ENCODE measurements at regions not wholly inside any gene's neighbourhood (a gene's known extent, or its start where the extent isn't known, plus 50 kb on each side); places are given as distances from the start of the nearest gene placed in this dataset.

GRCh38 chr5:93868851-93869250 lies 127.5 kb upstream of the POU5F2 start:
- Histone ChIP-seq H3K9me3 (ENCODE audit: low read length) (no peaks in the 10 kb centered on the region; the same call in 1 of the 2 replicates), H3K27ac (ENCODE audit: low read length) (no peak overlapping the region), H3K36me3 (ENCODE audit: insufficient read depth, low read length) (no peaks in the 10 kb centered on the region), H3K4me3 (ENCODE audit: low read length) (no peak overlapping the region), H4K20me1 (ENCODE audit: insufficient read depth, low read depth, low read length) (no peaks in the 10 kb centered on the region), H3K9me2 (replicated peaks; ENCODE audit: insufficient read depth, low read length) (no peaks in the 10 kb centered on the region), H2AFZ (ENCODE audit: low read length) (no peak overlapping the region), H3K9ac (ENCODE audit: low read length) (no peak overlapping the region), H3K79me2 (ENCODE audit: low read length) (no peaks in the 10 kb centered on the region), H3K4me2 (ENCODE audit: low read depth, low read length, poor library complexity, severe bottlenecking) (no peak overlapping the region), H3K27me3 (ENCODE audit: low read length) (no peaks in the 10 kb centered on the region), H3K4me1 (ENCODE audit: low read length) (no peaks in the 10 kb centered on the region)
- no peak for DNase-seq

GRCh38 chr5:93850311-93850710 lies 108.9 kb upstream of the POU5F2 start:
- H3K4me3 ChIP-seq (ENCODE audit: low read length) = no peak overlapping the region
- no peaks in the 10 kb centered on the region; the same call in 1 of the 2 replicates for H3K9me3 ChIP-seq (ENCODE audit: low read length)
- DNase-seq = peak; percentile 49
- peaks cover 19% of the 10 kb centered on the region for H3K4me1 ChIP-seq (ENCODE audit: low read length)
- H3K9ac ChIP-seq (ENCODE audit: low read length) = no peak overlapping the region
- H2AFZ ChIP-seq (ENCODE audit: low read length) = no peak overlapping the region
- no peak overlapping the region for H3K27ac ChIP-seq (ENCODE audit: low read length)
- no peaks in the 10 kb centered on the region for H3K9me2 ChIP-seq (replicated peaks; ENCODE audit: insufficient read depth, low read length)
- peak overlapping the region; percentile 57 for H3K4me2 ChIP-seq (ENCODE audit: low read depth, low read length, poor library complexity, severe bottlenecking)
- no peaks in the 10 kb centered on the region for H3K79me2 ChIP-seq (ENCODE audit: low read length)
- H4K20me1 ChIP-seq (ENCODE audit: insufficient read depth, low read depth, low read length) = no peaks in the 10 kb centered on the region
- H3K27me3 ChIP-seq (ENCODE audit: low read length) = no peaks in the 10 kb centered on the region
- no peaks in the 10 kb centered on the region for H3K36me3 ChIP-seq (ENCODE audit: insufficient read depth, low read length)

GRCh38 chr5:93845376-93845775 lies 104.0 kb upstream of the POU5F2 start:
- H3K36me3 ChIP-seq (ENCODE audit: insufficient read depth, low read length) = no peaks in the 10 kb centered on the region
- H3K4me2 ChIP-seq (ENCODE audit: low read depth, low read length, poor library complexity, severe bottlenecking) = no peak overlapping the region
- H3K4me3 ChIP-seq (ENCODE audit: low read length) = no peak overlapping the region
- H3K27me3 ChIP-seq (ENCODE audit: low read length) = no peaks in the 10 kb centered on the region
- no peaks in the 10 kb centered on the region for H3K79me2 ChIP-seq (ENCODE audit: low read length)
- no peak for DNase-seq
- no peak overlapping the region for H3K9ac ChIP-seq (ENCODE audit: low read length)
- H2AFZ ChIP-seq (ENCODE audit: low read length) = no peak overlapping the region
- H3K9me2 ChIP-seq (replicated peaks; ENCODE audit: insufficient read depth, low read length) = no peaks in the 10 kb centered on the region
- H3K27ac ChIP-seq (ENCODE audit: low read length) = no peak overlapping the region
- peaks cover 17% of the 10 kb centered on the region for H3K4me1 ChIP-seq (ENCODE audit: low read length)
- peaks cover 5% of the 10 kb centered on the region for H3K9me3 ChIP-seq (ENCODE audit: low read length)
- H4K20me1 ChIP-seq (ENCODE audit: insufficient read depth, low read depth, low read length) = no peaks in the 10 kb centered on the region

- H3K4me1 ChIP-seq (ENCODE audit: low read length) = no peaks in the 10 kb centered on the region
- no peaks in the 10 kb centered on the region for H4K20me1 ChIP-seq (ENCODE audit: insufficient read depth, low read depth, low read length)
- H3K4me3 ChIP-seq (ENCODE audit: low read length) = no peak overlapping the region
- DNase-seq = no peak
- H3K27me3 ChIP-seq (ENCODE audit: low read length) = no peaks in the 10 kb centered on the region
- peaks cover 3% of the 10 kb centered on the region; the same call in 1 of the 2 replicates for H3K9me3 ChIP-seq (ENCODE audit: low read length)
- H3K36me3 ChIP-seq (ENCODE audit: insufficient read depth, low read length) = no peaks in the 10 kb centered on the region
- no peaks in the 10 kb centered on the region for H3K9me2 ChIP-seq (replicated peaks; ENCODE audit: insufficient read depth, low read length)
- no peak overlapping the region for H3K4me2 ChIP-seq (ENCODE audit: low read depth, low read length, poor library complexity, severe bottlenecking)
- no peak overlapping the region for H3K27ac ChIP-seq (ENCODE audit: low read length)
- no peaks in the 10 kb centered on the region for H3K79me2 ChIP-seq (ENCODE audit: low read length)
- H2AFZ ChIP-seq (ENCODE audit: low read length) = no peak overlapping the region
- no peak overlapping the region for H3K9ac ChIP-seq (ENCODE audit: low read length)
These were observed 90.0 kb upstream of the POU5F2 start for GRCh38 chr5:93831449-93831848.

GRCh38 chr5:93830893-93831292 lies 89.5 kb upstream of the POU5F2 start:
- Histone ChIP-seq H3K9ac (ENCODE audit: low read length) (no peak overlapping the region), H3K36me3 (ENCODE audit: insufficient read depth, low read length) (no peaks in the 10 kb centered on the region), H3K4me1 (ENCODE audit: low read length) (no peaks in the 10 kb centered on the region), H3K4me3 (ENCODE audit: low read length) (no peak overlapping the region), H3K27ac (ENCODE audit: low read length) (no peak overlapping the region), H3K9me3 (ENCODE audit: low read length) (peaks cover 3% of the 10 kb centered on the region; the same call in 1 of the 2 replicates), H3K9me2 (replicated peaks; ENCODE audit: insufficient read depth, low read length) (no peaks in the 10 kb centered on the region), H3K79me2 (ENCODE audit: low read length) (no peaks in the 10 kb centered on the region), H4K20me1 (ENCODE audit: insufficient read depth, low read depth, low read length) (no peaks in the 10 kb centered on the region), H3K4me2 (ENCODE audit: low read depth, low read length, poor library complexity, severe bottlenecking) (no peak overlapping the region), H2AFZ (ENCODE audit: low read length) (no peak overlapping the region), H3K27me3 (ENCODE audit: low read length) (no peaks in the 10 kb centered on the region)
- DNase-seq = no peak

- Histone ChIP-seq H3K9me3 (ENCODE audit: low read length) (peaks cover 3% of the 10 kb centered on the region; the same call in 1 of the 2 replicates), H3K4me2 (ENCODE audit: low read depth, low read length, poor library complexity, severe bottlenecking) (no peak overlapping the region), H3K9ac (ENCODE audit: low read length) (no peak overlapping the region), H3K4me3 (ENCODE audit: low read length) (no peak overlapping the region), H3K9me2 (replicated peaks; ENCODE audit: insufficient read depth, low read length) (no peaks in the 10 kb centered on the region), H3K36me3 (ENCODE audit: insufficient read depth, low read length) (no peaks in the 10 kb centered on the region), H3K27ac (ENCODE audit: low read length) (no peak overlapping the region), H3K4me1 (ENCODE audit: low read length) (no peaks in the 10 kb centered on the region), H2AFZ (ENCODE audit: low read length) (no peak overlapping the region), H3K79me2 (ENCODE audit: low read length) (no peaks in the 10 kb centered on the region), H3K27me3 (ENCODE audit: low read length) (no peaks in the 10 kb centered on the region), H4K20me1 (ENCODE audit: insufficient read depth, low read depth, low read length) (no peaks in the 10 kb centered on the region)
- no peak for DNase-seq
These were observed 87.9 kb upstream of the POU5F2 start for GRCh38 chr5:93829346-93829745.

GRCh38 chr5:93821891-93822415 lies 80.6 kb upstream of the POU5F2 start:
- DNase-seq = no peak
- Histone ChIP-seq H2AFZ (ENCODE audit: low read length) (no peak overlapping the region), H3K36me3 (ENCODE audit: insufficient read depth, low read length) (no peaks in the 10 kb centered on the region), H3K9me2 (replicated peaks; ENCODE audit: insufficient read depth, low read length) (no peaks in the 10 kb centered on the region), H3K4me1 (ENCODE audit: low read length) (no peaks in the 10 kb centered on the region), H3K79me2 (ENCODE audit: low read length) (no peaks in the 10 kb centered on the region), H3K27ac (ENCODE audit: low read length) (no peak overlapping the region), H4K20me1 (ENCODE audit: insufficient read depth, low read depth, low read length) (no peaks in the 10 kb centered on the region), H3K9ac (ENCODE audit: low read length) (no peak overlapping the region), H3K27me3 (ENCODE audit: low read length) (no peaks in the 10 kb centered on the region), H3K9me3 (ENCODE audit: low read length) (no peaks in the 10 kb centered on the region), H3K4me3 (ENCODE audit: low read length) (no peak overlapping the region), H3K4me2 (ENCODE audit: low read depth, low read length, poor library complexity, severe bottlenecking) (no peak overlapping the region)

- H3K27me3 ChIP-seq (ENCODE audit: low read length) = no peaks in the 10 kb centered on the region
- no peaks in the 10 kb centered on the region for H3K9me3 ChIP-seq (ENCODE audit: low read length)
- no peak overlapping the region for H2AFZ ChIP-seq (ENCODE audit: low read length)
- no peaks in the 10 kb centered on the region for H3K36me3 ChIP-seq (ENCODE audit: insufficient read depth, low read length)
- H3K4me3 ChIP-seq (ENCODE audit: low read length) = no peak overlapping the region
- no peak overlapping the region for H3K9ac ChIP-seq (ENCODE audit: low read length)
- DNase-seq = no peak
- no peak overlapping the region for H3K27ac ChIP-seq (ENCODE audit: low read length)
- no peaks in the 10 kb centered on the region for H3K9me2 ChIP-seq (replicated peaks; ENCODE audit: insufficient read depth, low read length)
- no peaks in the 10 kb centered on the region for H3K4me1 ChIP-seq (ENCODE audit: low read length)
- H3K79me2 ChIP-seq (ENCODE audit: low read length) = no peaks in the 10 kb centered on the region
- no peaks in the 10 kb centered on the region for H4K20me1 ChIP-seq (ENCODE audit: insufficient read depth, low read depth, low read length)
- no peak overlapping the region for H3K4me2 ChIP-seq (ENCODE audit: low read depth, low read length, poor library complexity, severe bottlenecking)
These were observed 78.3 kb upstream of the POU5F2 start for GRCh38 chr5:93819668-93820067.

GRCh38 chr5:93810780-93811179 lies 69.4 kb upstream of the POU5F2 start:
- Histone ChIP-seq H3K4me1 (ENCODE audit: low read length) (no peaks in the 10 kb centered on the region), H3K4me3 (ENCODE audit: low read length) (no peak overlapping the region), H3K9me2 (replicated peaks; ENCODE audit: insufficient read depth, low read length) (no peaks in the 10 kb centered on the region), H3K36me3 (ENCODE audit: insufficient read depth, low read length) (no peaks in the 10 kb centered on the region), H3K27ac (ENCODE audit: low read length) (no peak overlapping the region), H3K9ac (ENCODE audit: low read length) (no peak overlapping the region), H3K27me3 (ENCODE audit: low read length) (no peaks in the 10 kb centered on the region), H3K9me3 (ENCODE audit: low read length) (no peaks in the 10 kb centered on the region), H2AFZ (ENCODE audit: low read length) (no peak overlapping the region), H3K4me2 (ENCODE audit: low read depth, low read length, poor library complexity, severe bottlenecking) (no peak overlapping the region), H4K20me1 (ENCODE audit: insufficient read depth, low read depth, low read length) (no peaks in the 10 kb centered on the region), H3K79me2 (ENCODE audit: low read length) (no peaks in the 10 kb centered on the region)
- no peak for DNase-seq
